ENCODE measurements at regions not wholly inside any gene's neighbourhood (a gene's known extent, or its start where the extent isn't known, plus 50 kb on each side); places are given as distances from the start of the nearest gene placed in this dataset.
A peak's percentile ranks its signal among the peaks of the same experiment; 100 is the strongest.
"Not testable (repeated sequence)": the region's sequence is repeated elsewhere in the genome, so short reads cannot be mapped to it uniquely, and the experiment has no call there.

DNA sequence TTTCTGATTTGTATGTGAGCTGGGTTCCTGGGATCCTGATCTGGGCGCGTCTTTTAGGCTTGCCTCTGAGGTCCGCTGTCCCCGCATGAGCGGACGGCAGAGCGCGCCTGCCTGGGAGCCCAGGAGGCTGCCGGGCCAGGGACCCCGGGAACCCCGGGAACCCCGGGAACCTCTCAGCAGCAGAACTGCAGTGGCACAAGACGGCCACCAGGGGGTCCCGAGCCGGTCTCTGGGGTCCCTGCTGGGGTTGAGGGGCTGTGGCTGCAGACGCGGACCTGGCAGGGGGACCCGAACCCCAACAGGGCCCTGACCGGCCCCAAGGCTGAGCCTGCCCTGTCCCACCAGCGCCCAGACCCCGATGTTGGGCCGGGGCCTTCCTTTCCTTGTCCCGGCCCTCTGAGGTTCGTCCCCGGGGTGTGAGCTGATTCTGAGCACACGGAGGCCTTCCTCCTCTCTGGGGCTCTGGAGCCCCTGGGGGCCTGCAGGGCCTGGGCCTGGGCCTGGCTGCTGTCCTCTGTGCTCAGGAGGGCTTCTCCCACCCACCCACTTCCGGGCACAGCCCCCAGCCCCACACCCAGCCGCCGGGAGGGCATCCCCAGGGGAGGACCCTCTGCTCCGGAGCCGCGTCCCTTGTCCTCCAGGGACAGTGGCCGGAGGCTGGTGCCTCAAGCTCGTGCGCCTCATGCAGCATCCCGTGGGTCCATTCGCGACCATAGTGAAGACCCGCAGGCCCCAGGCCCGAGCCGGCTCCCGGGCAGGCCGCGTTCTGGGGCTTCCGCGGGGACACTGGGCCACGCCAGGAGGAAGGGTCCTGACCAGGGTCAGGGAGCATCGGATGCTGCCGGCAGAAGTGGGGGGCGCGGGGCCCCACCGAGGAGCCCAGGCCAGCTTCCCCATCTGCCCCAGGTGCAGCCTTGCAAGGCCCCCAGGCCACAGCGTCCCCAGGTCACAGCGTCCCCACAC lies 152.9 kb downstream of the TMEM121 start:
- peak; percentile 7 for TF ChIP-seq CTCF (IDR thresholded peaks at IDR 0.05)
- TF ChIP-seq EZH2 (IDR thresholded peaks at IDR 0.05; ENCODE audit: borderline replicate concordance, insufficient read depth, low read depth, low read length, poor library complexity, severe bottlenecking), result not testable (repeated sequence)
